CD4-positive, alpha-beta memory T cell (primary cell): ENCODE measurements at regions not wholly inside any gene's neighbourhood (a gene's known extent, or its start where the extent isn't known, plus 50 kb on each side); places are given as distances from the start of the nearest gene placed in this dataset.

Experiments
- CTCF ChIA-PET: fragments of 350-600 bp; sonication (Branson Sonifier 250); formaldehyde crosslinking; loops from one replicate; lab custom pipeline; 2021; ENCODE audit warnings: inconsistent platforms; ENCODE audit not compliant: partially characterized antibody; lab: Charles Lee
- POLR2A ChIA-PET: fragments of 350-600 bp; sonication (Branson Sonifier 250); formaldehyde crosslinking; loops from one replicate; lab custom pipeline; 2021; ENCODE audit not compliant: partially characterized antibody; lab: Charles Lee
- DNase-seq, 5 donors: peaks; one replicate each; pipeline versions ENCODE4 v3.0.0 to v3.0.0-alpha.2; 2020 to 2022; ENCODE audit warnings: mixed read lengths in 1 of 5
- H3K27ac ChIP-seq: one replicate; pipeline ENCODE4 v1.7.0; 2013; ENCODE audit warnings: low read depth, low read length
- H3K27me3 ChIP-seq: 2 replicates; pipeline ENCODE4 v1.7.0; 2013; ENCODE audit warnings: mild to moderate bottlenecking, low read length, moderate library complexity; ENCODE audit not compliant: insufficient read depth
- H3K36me3 ChIP-seq: 2 replicates; pipeline ENCODE4 v1.7.0; 2013; ENCODE audit warnings: mild to moderate bottlenecking, low read length, moderate library complexity; ENCODE audit not compliant: insufficient read depth
- H3K4me1 ChIP-seq: 2 replicates; pipeline ENCODE4 v1.7.0; 2013; ENCODE audit warnings: mild to moderate bottlenecking, low read length, moderate library complexity; ENCODE audit not compliant: insufficient read depth
- H3K4me3 ChIP-seq, 2 donors: one replicate each; pipeline ENCODE4 v1.7.0; 2013; ENCODE audit warnings: low read length in 2 of 2, mild to moderate bottlenecking in 1 of 2
- H3K9me3 ChIP-seq, 2 donors: one replicate each; pipeline ENCODE4 v1.7.0; 2013; ENCODE audit warnings: low read length in 2 of 2, control low read depth in 1 of 2; ENCODE audit not compliant: control insufficient read depth in 1 of 2
- H3K27ac Mint-ChIP-seq, 7 donors: one replicate each; pipeline ENCODE4 v1.8.0; 2020 to 2021; ENCODE audit warnings: mixed read lengths in 7 of 7, mild to moderate bottlenecking in 6 of 7, inconsistent platforms in 3 of 7, moderate library complexity in 3 of 7
- H3K27me3 Mint-ChIP-seq, 2 donors: one replicate each; pipeline ENCODE4 v1.8.0; 2020 to 2021; ENCODE audit warnings: mixed read lengths in 2 of 2
- H3K36me3 Mint-ChIP-seq, 2 donors: one replicate each; pipeline ENCODE4 v1.8.0; 2020 to 2021; ENCODE audit warnings: mixed read lengths in 2 of 2, inconsistent platforms in 1 of 2, mild to moderate bottlenecking in 1 of 2
- H3K4me1 Mint-ChIP-seq, 4 donors: one replicate each; pipeline ENCODE4 v1.8.0; 2020 to 2021; ENCODE audit warnings: mixed read lengths in 4 of 4, mild to moderate bottlenecking in 1 of 4
- H3K4me3 Mint-ChIP-seq, 8 donors: one replicate each; pipeline ENCODE4 v1.8.0; 2020 to 2021; ENCODE audit warnings: mixed read lengths in 8 of 8, mild to moderate bottlenecking in 7 of 8, moderate library complexity in 6 of 8, inconsistent platforms in 3 of 8
- H3K9me3 Mint-ChIP-seq, 8 donors: one replicate each; pipeline ENCODE4 v1.8.0; 2020 to 2021; ENCODE audit warnings: mixed read lengths in 8 of 8, mild to moderate bottlenecking in 5 of 8, inconsistent platforms in 3 of 8, moderate library complexity in 1 of 8
- intact Hi-C: fragments of 100-400 bp; cut with micrococcal nuclease; formaldehyde crosslinking; loops from one replicate; pipeline ENCODE4 v1.15.1; 2023

- Mint-ChIP-seq H3K9me3 (peaks cover 0 to 8% (median 4%) of the 10 kb centered on the region in 8 donors), H3K36me3 (no peaks in the 10 kb centered on the region), H3K27ac (no peak overlapping the region), H3K27me3 (no peaks in the 10 kb centered on the region), H3K4me3 (no peak overlapping the region), H3K4me1 (no peaks in the 10 kb centered on the region)
- CTCF ChIA-PET = interaction anchor here (1.5 kb wide), 1 partner anchor 9 kb away, joined by 3 read pairs; no protein-coding TSS in a partner anchor
- H3K4me3 ChIP-seq = no peak overlapping the region
- no peaks in the 10 kb centered on the region for H3K27me3 ChIP-seq
- intact Hi-C loops = no loop called here
- no peak for DNase-seq
- H3K27ac ChIP-seq = no peak overlapping the region
- H3K4me1 ChIP-seq = no peaks in the 10 kb centered on the region
- POLR2A ChIA-PET = no interaction called here
- no peaks in the 10 kb centered on the region for H3K36me3 ChIP-seq
- H3K9me3 ChIP-seq = no peaks in the 10 kb centered on the region
These were observed 597.3 kb upstream of the ADGRL4 start for GRCh38 chr1:79603843-79604242.

- Histone ChIP-seq H3K27me3 (no peaks in the 10 kb centered on the region), H3K4me1 (no peaks in the 10 kb centered on the region), H3K36me3 (no peaks in the 10 kb centered on the region), H3K9me3 (no peaks in the 10 kb centered on the region), H3K27ac (no peak overlapping the region), H3K4me3 (no peak overlapping the region)
- no peak for DNase-seq
- ChIA-PET POLR2A (no interaction called here), CTCF (no interaction called here)
- Mint-ChIP-seq H3K36me3 (no peaks in the 10 kb centered on the region), H3K27me3 (no peaks in the 10 kb centered on the region), H3K27ac (no peak overlapping the region), H3K4me3 (no peak overlapping the region), H3K4me1 (no peaks in the 10 kb centered on the region), H3K9me3 (peaks cover 0 to 12% (median 2%) of the 10 kb centered on the region in 8 donors)
- intact Hi-C loops = no loop called here
These were observed 592.7 kb upstream of the ADGRL4 start for GRCh38 chr1:79599257-79599656.

GRCh38 chr1:79595931-79596330 is 589.4 kb upstream of the ADGRL4 start:
- no peaks in the 10 kb centered on the region for H3K36me3 Mint-ChIP-seq
- intact Hi-C loops = no loop called here
- H3K27ac ChIP-seq = no peak overlapping the region
- POLR2A ChIA-PET = no interaction called here
- no peak overlapping the region for H3K4me3 ChIP-seq
- no peak overlapping the region for H3K4me3 Mint-ChIP-seq
- H3K27me3 ChIP-seq = no peaks in the 10 kb centered on the region
- H3K27me3 Mint-ChIP-seq = no peaks in the 10 kb centered on the region
- DNase-seq = no peak
- H3K36me3 ChIP-seq = no peaks in the 10 kb centered on the region
- H3K9me3 ChIP-seq = no peaks in the 10 kb centered on the region
- no peaks in the 10 kb centered on the region for H3K4me1 ChIP-seq
- no peaks in the 10 kb centered on the region for H3K4me1 Mint-ChIP-seq
- peaks cover 0 to 10% (median 2%) of the 10 kb centered on the region in 8 donors for H3K9me3 Mint-ChIP-seq
- CTCF ChIA-PET = no interaction called here
- no peak overlapping the region for H3K27ac Mint-ChIP-seq

GRCh38 chr1:79594121-79594698 is 587.7 kb upstream of the ADGRL4 start:
- ChIA-PET POLR2A (no interaction called here), CTCF (no interaction called here)
- H3K4me1 ChIP-seq = no peaks in the 10 kb centered on the region
- Mint-ChIP-seq H3K27me3 (no peaks in the 10 kb centered on the region), H3K4me1 (no peaks in the 10 kb centered on the region), H3K9me3 (peaks cover 0 to 6% (median 2%) of the 10 kb centered on the region in 8 donors), H3K4me3 (no peak overlapping the region), H3K36me3 (no peaks in the 10 kb centered on the region), H3K27ac (no peak overlapping the region)
- no peak overlapping the region for H3K4me3 ChIP-seq
- no peaks in the 10 kb centered on the region for H3K9me3 ChIP-seq
- intact Hi-C loops = no loop called here
- no peak for DNase-seq
- no peaks in the 10 kb centered on the region for H3K36me3 ChIP-seq
- H3K27me3 ChIP-seq = no peaks in the 10 kb centered on the region
- no peak overlapping the region for H3K27ac ChIP-seq

GRCh38 chr1:79592707-79593106 is 586.2 kb upstream of the ADGRL4 start:
- POLR2A ChIA-PET = no interaction called here

GRCh38 chr1:79588719-79589118 is 582.2 kb upstream of the ADGRL4 start:
- H3K9me3 Mint-ChIP-seq = peaks cover 0 to 13% (median 4%) of the 10 kb centered on the region in 8 donors
- no peak overlapping the region for H3K27ac ChIP-seq
- no peaks in the 10 kb centered on the region for H3K4me1 Mint-ChIP-seq
- H3K4me3 ChIP-seq = no peak overlapping the region
- H3K9me3 ChIP-seq = no peaks in the 10 kb centered on the region
- H3K27me3 ChIP-seq = no peaks in the 10 kb centered on the region
- no peak overlapping the region for H3K27ac Mint-ChIP-seq
- no peak overlapping the region for H3K4me3 Mint-ChIP-seq
- intact Hi-C loops = no loop called here
- H3K27me3 Mint-ChIP-seq = no peaks in the 10 kb centered on the region
- no peaks in the 10 kb centered on the region for H3K4me1 ChIP-seq
- ChIA-PET POLR2A (no interaction called here), CTCF (no interaction called here)
- no peak for DNase-seq
- H3K36me3 ChIP-seq = no peaks in the 10 kb centered on the region
- H3K36me3 Mint-ChIP-seq = no peaks in the 10 kb centered on the region

More at GRCh38 chr1:79592707-79593106, 586.2 kb upstream of the ADGRL4 start:
- CTCF ChIA-PET = no interaction called here
- Histone ChIP-seq H3K4me3 (no peak overlapping the region), H3K27ac (no peak overlapping the region), H3K27me3 (no peaks in the 10 kb centered on the region), H3K4me1 (no peaks in the 10 kb centered on the region), H3K36me3 (no peaks in the 10 kb centered on the region), H3K9me3 (no peaks in the 10 kb centered on the region)
- peaks cover 0 to 12% (median under 1%) of the 10 kb centered on the region in 8 donors for H3K9me3 Mint-ChIP-seq
- no peaks in the 10 kb centered on the region for H3K27me3 Mint-ChIP-seq
- H3K27ac Mint-ChIP-seq = no peak overlapping the region
- H3K4me3 Mint-ChIP-seq = no peak overlapping the region
- intact Hi-C loops = no loop called here
- no peaks in the 10 kb centered on the region for H3K36me3 Mint-ChIP-seq
- no peaks in the 10 kb centered on the region for H3K4me1 Mint-ChIP-seq
- DNase-seq = no peak

- intact Hi-C loops = no loop called here
- ChIA-PET POLR2A (no interaction called here), CTCF (no interaction called here)
- Mint-ChIP-seq H3K4me1 (no peaks in the 10 kb centered on the region), H3K9me3 (peaks cover 2 to 17% (median 7%) of the 10 kb centered on the region in 8 donors), H3K36me3 (no peaks in the 10 kb centered on the region), H3K4me3 (no peak overlapping the region), H3K27ac (no peak overlapping the region), H3K27me3 (no peaks in the 10 kb centered on the region)
- Histone ChIP-seq H3K4me3 (no peak overlapping the region), H3K27me3 (no peaks in the 10 kb centered on the region), H3K9me3 (no peaks in the 10 kb centered on the region), H3K27ac (no peak overlapping the region), H3K36me3 (no peaks in the 10 kb centered on the region), H3K4me1 (no peaks in the 10 kb centered on the region)
- no peak for DNase-seq
These were observed 580.7 kb upstream of the ADGRL4 start for GRCh38 chr1:79587229-79587628.
